ENCODE measurements at regions not wholly inside any gene's neighbourhood (a gene's known extent, or its start where the extent isn't known, plus 50 kb on each side); places are given as distances from the start of the nearest gene placed in this dataset.
"Not testable (repeated sequence)": the region's sequence is repeated elsewhere in the genome, so short reads cannot be mapped to it uniquely, and the experiment has no call there.

- Histone ChIP-seq H3K27me3 (ENCODE audit: low read depth) (no peaks in the 10 kb centered on the region), H3K4me3 (no peak overlapping the region), H3K9me3 (no peaks in the 10 kb centered on the region), H3K36me3 (replicated peaks) (no peaks in the 10 kb centered on the region), H3K4me1 (no peaks in the 10 kb centered on the region)
- DNase-seq (ENCODE audit: low spot score in 2 of 2): no peak
- in situ Hi-C loops (cut with MboI; ENCODE audit: low sequenced_read_pairs): no loop called here
Observed at GRCh38 chr14:25848601-25849000, 749.2 kb downstream of the NOVA1 start.

GRCh38 chr14:25846246-25846645 lies 751.6 kb downstream of the NOVA1 start:
- no peaks in the 10 kb centered on the region for H3K36me3 ChIP-seq (replicated peaks)
- no peak for DNase-seq (ENCODE audit: low spot score in 2 of 2)
- H3K4me1 ChIP-seq: no peaks in the 10 kb centered on the region
- no peaks in the 10 kb centered on the region for H3K27me3 ChIP-seq (ENCODE audit: low read depth)
- H3K4me3 ChIP-seq: no peak overlapping the region
- H3K9me3 ChIP-seq: 0 out of 2 replicates have a peak, but pooled peaks cover 3% of the 10 kb centered on the region
- in situ Hi-C loops (cut with MboI; ENCODE audit: low sequenced_read_pairs): no loop called here

DNA sequence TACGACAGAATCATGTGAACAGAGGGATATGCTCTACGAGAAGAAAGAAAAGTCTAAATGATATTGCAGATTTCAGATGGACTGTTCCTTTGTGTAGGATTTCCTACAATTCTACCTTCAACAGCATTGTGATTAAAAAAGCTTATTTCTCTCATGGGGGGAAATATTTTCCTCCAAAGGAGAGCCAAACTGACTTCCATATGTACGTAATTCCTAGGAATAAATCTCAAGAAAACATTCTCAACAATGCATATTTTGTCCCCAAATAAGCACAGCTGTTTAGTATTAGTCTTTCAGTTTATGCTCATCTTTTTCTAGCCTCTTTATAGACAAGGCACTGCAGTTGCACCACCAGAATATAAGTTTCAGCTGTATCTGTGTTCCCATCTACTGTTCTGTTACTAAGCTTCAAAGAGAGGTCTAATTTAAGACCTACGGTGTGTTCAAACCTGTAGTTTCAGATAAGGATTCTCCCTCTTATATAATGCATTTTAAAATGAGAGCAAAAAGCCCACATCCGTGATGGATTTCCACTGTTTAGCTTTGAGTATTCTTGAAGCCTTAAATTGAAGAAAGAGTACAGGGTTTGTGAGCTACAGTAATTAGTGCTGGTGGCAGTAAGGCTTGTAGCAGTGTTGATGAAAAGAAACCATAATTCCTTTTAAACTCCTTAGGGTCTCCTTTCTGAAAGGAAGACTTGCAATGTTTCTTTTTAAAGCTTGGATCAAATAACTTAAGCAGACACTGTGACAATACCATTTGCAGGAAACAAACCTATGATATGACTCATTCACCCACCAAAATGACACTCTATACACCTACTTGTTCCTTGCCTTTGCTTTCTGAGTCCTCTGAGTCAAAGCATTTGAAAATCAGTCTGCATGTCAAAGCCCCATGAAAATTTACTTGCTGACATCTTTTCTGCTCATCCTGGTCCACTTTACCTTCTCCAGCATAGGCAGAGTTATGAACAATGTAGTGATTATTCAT lies 754.1 kb downstream of the NOVA1 start:
- Histone ChIP-seq H3K36me3 (replicated peaks) (no peaks in the 10 kb centered on the region), H3K9me3 (0 out of 2 replicates have a peak, but pooled peaks cover 3% of the 10 kb centered on the region), H3K27me3 (ENCODE audit: low read depth) (no peaks in the 10 kb centered on the region), H3K4me3 (no peak overlapping the region), H3K4me1 (no peaks in the 10 kb centered on the region)
- in situ Hi-C loops (cut with MboI; ENCODE audit: low sequenced_read_pairs): no loop called here
- no peak for DNase-seq (ENCODE audit: low spot score in 2 of 2)

- Histone ChIP-seq H3K4me3 (no peak overlapping the region), H3K9me3 (0 out of 2 replicates have a peak, but pooled peaks cover 3% of the 10 kb centered on the region), H3K27me3 (ENCODE audit: low read depth) (no peaks in the 10 kb centered on the region), H3K4me1 (no peaks in the 10 kb centered on the region), H3K36me3 (replicated peaks) (no peaks in the 10 kb centered on the region)
- DNase-seq (ENCODE audit: low spot score in 2 of 2): no peak
- in situ Hi-C loops (cut with MboI; ENCODE audit: low sequenced_read_pairs): no loop called here
Observed at GRCh38 chr14:25841226-25841625, 756.6 kb downstream of the NOVA1 start.

DNA sequence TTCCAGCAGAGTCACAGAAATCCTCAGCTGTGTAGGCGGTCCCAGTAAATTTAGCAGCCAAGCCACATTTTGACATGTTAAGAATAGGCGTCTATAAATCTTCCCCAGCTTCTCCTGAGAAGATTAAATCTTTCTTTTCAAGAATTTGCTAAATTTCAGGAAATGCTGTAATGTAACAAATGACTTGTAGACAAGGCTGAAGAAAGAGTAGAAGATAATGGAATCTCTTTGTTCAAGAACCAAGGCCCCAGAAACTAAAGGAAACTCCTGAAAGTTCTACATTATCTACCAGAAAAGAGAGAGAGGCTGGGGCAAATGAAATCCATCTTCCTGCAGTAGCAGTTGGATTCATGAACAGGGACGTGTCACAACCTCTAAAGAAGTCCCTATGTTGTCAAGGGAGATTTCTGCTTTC lies 760.3 kb downstream of the NOVA1 start:
- Histone ChIP-seq H3K36me3 (replicated peaks) (no peaks in the 10 kb centered on the region), H3K4me3 (no peak overlapping the region), H3K4me1 (no peaks in the 10 kb centered on the region), H3K9me3 (no peaks in the 10 kb centered on the region), H3K27me3 (ENCODE audit: low read depth) (no peaks in the 10 kb centered on the region)
- in situ Hi-C loops (cut with MboI; ENCODE audit: low sequenced_read_pairs): no loop called here
- no peak for DNase-seq (ENCODE audit: low spot score in 2 of 2)

- Histone ChIP-seq H3K4me1 (no peaks in the 10 kb centered on the region), H3K9me3 (no peaks in the 10 kb centered on the region), H3K27me3 (ENCODE audit: low read depth) (no peaks in the 10 kb centered on the region), H3K4me3 (no peak overlapping the region), H3K36me3 (replicated peaks) (no peaks in the 10 kb centered on the region)
- in situ Hi-C loops (cut with MboI; ENCODE audit: low sequenced_read_pairs): no loop called here
- DNase-seq (ENCODE audit: low spot score in 2 of 2): no peak
Observed at GRCh38 chr14:25836636-25837035, 761.2 kb downstream of the NOVA1 start.

GRCh38 chr14:25833341-25834126 lies 764.3 kb downstream of the NOVA1 start:
- no peak overlapping the region for H3K4me3 ChIP-seq
- H3K36me3 ChIP-seq (replicated peaks): no peaks in the 10 kb centered on the region
- H3K4me1 ChIP-seq: no peaks in the 10 kb centered on the region
- no peaks in the 10 kb centered on the region for H3K27me3 ChIP-seq (ENCODE audit: low read depth)
- DNase-seq (ENCODE audit: low spot score in 2 of 2): peak in 1 of 2 experiments; percentile 7
- no peaks in the 10 kb centered on the region for H3K9me3 ChIP-seq
- in situ Hi-C loops (cut with MboI; ENCODE audit: low sequenced_read_pairs): no loop called here

- no peaks in the 10 kb centered on the region for H3K9me3 ChIP-seq
- no peak for DNase-seq (ENCODE audit: low spot score in 2 of 2)
- no peaks in the 10 kb centered on the region for H3K4me1 ChIP-seq
- in situ Hi-C loops (cut with MboI; ENCODE audit: low sequenced_read_pairs): no loop called here
- H3K36me3 ChIP-seq (replicated peaks): no peaks in the 10 kb centered on the region
- no peak overlapping the region for H3K4me3 ChIP-seq
- H3K27me3 ChIP-seq (ENCODE audit: low read depth): no peaks in the 10 kb centered on the region
Observed at GRCh38 chr14:25832585-25832984, 765.2 kb downstream of the NOVA1 start.

DNA sequence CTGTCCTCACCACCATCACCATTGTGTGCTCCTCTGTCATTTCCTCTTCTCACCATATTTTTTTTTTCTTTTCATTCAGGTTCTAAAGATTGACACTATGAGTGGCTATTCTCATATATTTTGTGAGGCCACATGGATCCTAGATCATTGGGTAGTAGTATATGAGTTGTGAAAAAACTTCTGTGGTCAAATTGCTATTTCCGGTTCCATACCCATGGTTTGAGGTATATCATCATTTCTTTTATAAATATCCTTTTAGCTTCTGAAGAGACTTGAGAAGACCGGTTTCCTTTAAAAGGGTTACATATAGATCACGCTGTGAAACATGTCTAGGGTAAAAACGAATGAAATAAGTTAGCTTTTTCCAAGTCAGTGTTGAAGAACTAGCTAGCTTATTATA lies 769.3 kb downstream of the NOVA1 start:
- Histone ChIP-seq H3K27me3 (ENCODE audit: low read depth) (no peaks in the 10 kb centered on the region), H3K36me3 (replicated peaks) (no peaks in the 10 kb centered on the region), H3K4me1 (no peaks in the 10 kb centered on the region), H3K4me3 (no peak overlapping the region), H3K9me3 (no peaks in the 10 kb centered on the region)
- in situ Hi-C loops (cut with MboI; ENCODE audit: low sequenced_read_pairs): no loop called here
- no peak for DNase-seq (ENCODE audit: low spot score in 2 of 2)

DNA sequence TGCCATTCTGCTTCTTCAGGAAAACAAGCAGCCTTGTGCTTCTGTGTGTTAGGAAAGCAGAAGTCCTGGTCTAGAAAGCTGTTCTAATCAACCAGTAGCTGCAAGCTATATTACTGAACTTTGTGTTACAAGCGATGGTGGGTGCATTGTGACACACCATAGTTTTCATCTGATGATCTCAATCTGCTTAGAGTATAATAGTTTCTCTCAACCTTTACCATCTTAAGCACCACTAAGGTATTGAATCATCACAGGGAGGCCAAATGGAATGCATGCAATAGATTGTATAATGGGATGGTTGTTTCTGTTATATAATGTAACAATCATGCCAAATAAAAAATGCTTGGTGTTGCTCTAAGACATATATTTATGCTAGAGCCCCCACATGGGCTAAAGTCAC lies 771.7 kb downstream of the NOVA1 start:
- no peaks in the 10 kb centered on the region for H3K9me3 ChIP-seq
- H3K27me3 ChIP-seq (ENCODE audit: low read depth): no peaks in the 10 kb centered on the region
- in situ Hi-C loops (cut with MboI; ENCODE audit: low sequenced_read_pairs): no loop called here
- DNase-seq (ENCODE audit: low spot score in 2 of 2): no peak
- H3K4me1 ChIP-seq: no peaks in the 10 kb centered on the region
- no peak overlapping the region for H3K4me3 ChIP-seq
- no peaks in the 10 kb centered on the region for H3K36me3 ChIP-seq (replicated peaks)

DNA sequence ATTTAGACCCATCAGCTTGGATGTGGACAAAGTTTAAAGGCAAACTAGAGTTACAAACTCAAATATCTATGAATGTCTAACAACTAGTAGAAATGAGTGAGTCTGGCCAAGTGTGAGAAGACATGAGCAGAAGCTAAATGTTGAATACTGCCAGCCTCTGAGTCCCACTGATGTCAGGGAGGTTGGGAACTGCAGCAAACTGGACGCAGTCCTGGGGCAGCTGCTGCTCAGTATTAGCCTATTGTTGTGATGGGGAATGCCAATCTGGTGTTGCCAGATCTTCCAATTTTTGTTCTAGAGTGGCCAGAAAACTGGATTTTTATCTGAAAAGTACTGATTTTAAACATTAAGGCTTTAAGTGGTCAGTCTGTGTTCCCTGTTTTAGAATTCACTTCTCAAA lies 770.4 kb upstream of the STXBP6 start:
- no peaks in the 10 kb centered on the region for H3K27me3 ChIP-seq (ENCODE audit: low read depth)
- no peaks in the 10 kb centered on the region for H3K36me3 ChIP-seq (replicated peaks)
- H3K9me3 ChIP-seq: no peaks in the 10 kb centered on the region
- no peak overlapping the region for H3K4me3 ChIP-seq
- in situ Hi-C loops (cut with MboI; ENCODE audit: low sequenced_read_pairs): no loop called here
- H3K4me1 ChIP-seq: no peaks in the 10 kb centered on the region
- DNase-seq (ENCODE audit: low spot score in 2 of 2): no peak

DNA sequence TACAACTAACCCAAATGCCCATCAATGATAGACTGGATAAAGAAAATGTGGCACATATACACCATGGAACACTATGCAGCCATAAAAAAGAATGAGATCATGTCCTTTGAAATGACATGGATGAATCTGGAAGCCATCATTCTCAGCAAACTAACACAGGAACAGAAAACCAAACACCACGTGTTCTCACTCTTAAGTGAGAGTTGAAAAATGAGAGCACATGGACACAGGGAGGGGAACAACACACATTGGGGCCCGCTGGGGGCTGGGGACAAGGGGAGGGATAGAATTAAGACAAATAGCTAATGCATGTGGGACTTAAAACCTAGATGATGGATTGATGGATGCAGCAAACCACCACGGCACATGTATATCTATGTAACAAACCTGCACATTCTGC lies 764.7 kb upstream of the STXBP6 start:
- H3K27me3 ChIP-seq (ENCODE audit: low read depth); H3K4me1 ChIP-seq; in situ Hi-C loops (cut with MboI; ENCODE audit: low sequenced_read_pairs); H3K9me3 ChIP-seq; H3K36me3 ChIP-seq (replicated peaks); DNase-seq (ENCODE audit: low spot score in 2 of 2); H3K4me3 ChIP-seq: not testable (repeated sequence)

GRCh38 chr14:25803386-25804018 lies 753.6 kb upstream of the STXBP6 start:
- Histone ChIP-seq H3K4me1 (no peaks in the 10 kb centered on the region), H3K4me3 (no peak overlapping the region), H3K9me3 (no peaks in the 10 kb centered on the region), H3K27me3 (ENCODE audit: low read depth) (no peaks in the 10 kb centered on the region), H3K36me3 (replicated peaks) (no peaks in the 10 kb centered on the region)
- DNase-seq (ENCODE audit: low spot score in 2 of 2): no peak
- in situ Hi-C loops (cut with MboI; ENCODE audit: low sequenced_read_pairs): no loop called here

DNA sequence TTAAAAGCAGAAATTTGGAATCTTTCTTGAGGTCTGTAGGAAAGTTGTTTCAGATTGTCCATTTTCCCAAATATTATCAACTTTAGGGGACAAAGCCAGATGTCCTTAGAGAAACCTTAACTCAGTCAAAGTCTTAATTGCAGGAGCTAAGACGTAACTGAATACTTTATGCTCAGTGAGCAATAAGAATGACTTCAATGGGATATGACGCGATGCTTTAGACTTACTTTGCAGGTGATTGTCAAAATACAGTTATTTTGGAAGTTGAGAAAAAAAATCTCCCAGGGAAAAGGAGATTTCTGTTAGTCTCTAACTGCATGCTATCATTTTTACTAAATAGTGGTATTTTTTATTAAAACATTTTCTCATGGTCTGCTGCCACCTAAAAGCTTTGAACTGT lies 750.9 kb upstream of the STXBP6 start:
- H3K9me3 ChIP-seq: no peaks in the 10 kb centered on the region
- no peaks in the 10 kb centered on the region for H3K36me3 ChIP-seq (replicated peaks)
- no peaks in the 10 kb centered on the region for H3K4me1 ChIP-seq
- H3K27me3 ChIP-seq (ENCODE audit: low read depth): no peaks in the 10 kb centered on the region
- DNase-seq (ENCODE audit: low spot score in 2 of 2): no peak
- H3K4me3 ChIP-seq: no peak overlapping the region
- in situ Hi-C loops (cut with MboI; ENCODE audit: low sequenced_read_pairs): no loop called here

Measured in HAP-1 (cell line).